HG03103 (cell line): ENCODE measurements at regions not wholly inside any gene's neighbourhood (a gene's known extent, or its start where the extent isn't known, plus 50 kb on each side); places are given as distances from the start of the nearest gene placed in this dataset.

Experiments
- ATAC-seq: cut with Tn5 transposase; IDR thresholded peaks from one replicate; pipeline ENCODE4 v1.9.1; 2021; ENCODE audit warnings: low read depth; ENCODE audit not compliant: unreplicated experiment

DNA sequence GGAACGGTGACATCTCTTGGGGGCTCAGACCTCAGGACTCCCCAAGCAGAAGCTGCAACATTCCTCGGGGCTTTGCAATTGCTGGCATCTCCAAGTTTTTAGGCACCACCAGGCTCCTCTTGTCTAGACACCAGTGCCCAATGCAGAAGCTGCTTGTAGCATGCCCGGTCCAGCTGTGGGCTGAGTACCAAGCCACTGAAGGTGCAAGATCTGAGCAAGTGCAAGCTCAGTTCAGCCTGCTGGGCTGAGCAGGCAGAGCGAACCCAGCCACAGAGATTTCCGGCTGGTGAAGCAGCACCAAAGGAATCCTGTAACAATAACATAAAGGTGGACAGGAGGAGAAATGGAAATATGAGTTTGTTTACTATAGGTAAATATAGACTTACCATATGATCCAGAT, 995.4 kb upstream of the B3GALT2 start:
- ATAC-seq = no peak

DNA sequence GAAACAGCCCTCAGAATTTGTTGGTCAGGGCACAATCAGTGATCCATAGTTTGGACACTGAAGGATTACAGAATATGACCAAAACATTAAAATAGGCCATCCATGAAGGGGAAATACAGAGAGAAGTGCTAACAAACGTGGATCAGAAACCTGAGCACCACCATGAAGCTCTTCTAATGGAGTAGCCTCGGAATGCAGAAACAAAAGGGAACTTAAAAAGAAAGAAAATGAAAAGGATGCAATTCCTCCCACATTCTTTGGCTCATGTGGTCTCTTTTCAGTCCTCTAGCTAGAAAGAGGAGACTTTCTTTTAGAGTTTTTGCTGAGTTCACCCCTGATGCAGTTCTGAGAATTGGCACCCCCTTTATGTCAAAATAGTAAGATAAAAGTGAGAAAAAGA, 989.8 kb upstream of the B3GALT2 start:
- ATAC-seq = no peak

GRCh38 chr1:194175251-194175650, 988.8 kb upstream of the B3GALT2 start:
- no peak for ATAC-seq

DNA sequence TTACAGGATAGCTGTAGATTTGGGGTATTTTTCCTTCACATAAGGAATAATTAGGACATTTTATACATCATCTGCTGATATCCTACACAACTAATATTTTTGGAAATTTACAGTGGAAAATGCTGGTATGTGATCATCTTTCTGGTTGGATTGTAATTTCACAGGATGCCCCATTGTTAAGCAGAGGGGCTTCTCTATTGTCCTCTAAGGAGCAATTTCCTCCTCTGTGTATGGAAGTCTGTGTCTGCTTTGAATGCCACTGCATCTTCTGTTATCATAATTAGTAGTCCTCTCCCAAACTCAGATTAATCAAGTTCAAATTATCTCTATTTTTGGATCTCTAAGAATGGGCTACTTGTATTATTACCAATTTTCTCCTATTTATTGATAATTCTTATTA, 988.1 kb upstream of the B3GALT2 start:
- ATAC-seq = no peak

GRCh38 chr1:194171596-194171995, 985.2 kb upstream of the B3GALT2 start:
- no peak for ATAC-seq

DNA sequence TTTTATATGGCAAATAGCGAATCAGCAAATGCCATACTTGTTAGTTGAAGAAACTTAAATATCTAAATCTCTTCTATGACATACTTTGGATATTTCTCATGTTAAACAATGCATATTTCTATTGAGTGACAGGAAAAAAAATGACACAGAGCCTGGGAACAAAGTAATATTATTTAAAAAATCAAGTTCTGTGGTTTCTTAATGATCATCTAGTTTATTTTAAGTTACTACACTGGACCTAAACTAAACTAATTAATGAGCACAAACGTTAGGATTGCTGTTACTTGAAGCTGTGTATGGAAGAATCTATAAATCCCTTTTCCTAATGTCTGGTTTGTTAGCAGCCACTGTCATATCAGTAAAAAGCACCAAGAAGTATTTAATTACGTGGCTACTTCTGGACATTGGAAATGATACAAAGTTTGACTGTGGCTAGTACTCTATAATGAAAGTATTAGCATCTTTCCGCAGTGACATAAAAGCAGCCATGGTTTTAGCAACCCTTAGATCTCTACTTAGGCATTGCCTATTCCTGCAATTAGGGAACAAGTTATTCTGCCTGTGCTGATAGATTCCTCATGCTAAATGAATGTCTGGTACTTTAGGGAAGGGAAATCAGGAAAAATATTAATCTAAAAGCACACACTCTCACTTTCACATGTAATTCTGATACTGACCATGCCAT, 981.7 kb upstream of the B3GALT2 start:
- no peak for ATAC-seq

- ATAC-seq = no peak
Observed at GRCh38 chr1:194164755-194165154, 978.3 kb upstream of the B3GALT2 start.

- ATAC-seq = no peak
Observed at GRCh38 chr1:194161591-194161990, 975.2 kb upstream of the B3GALT2 start.

DNA sequence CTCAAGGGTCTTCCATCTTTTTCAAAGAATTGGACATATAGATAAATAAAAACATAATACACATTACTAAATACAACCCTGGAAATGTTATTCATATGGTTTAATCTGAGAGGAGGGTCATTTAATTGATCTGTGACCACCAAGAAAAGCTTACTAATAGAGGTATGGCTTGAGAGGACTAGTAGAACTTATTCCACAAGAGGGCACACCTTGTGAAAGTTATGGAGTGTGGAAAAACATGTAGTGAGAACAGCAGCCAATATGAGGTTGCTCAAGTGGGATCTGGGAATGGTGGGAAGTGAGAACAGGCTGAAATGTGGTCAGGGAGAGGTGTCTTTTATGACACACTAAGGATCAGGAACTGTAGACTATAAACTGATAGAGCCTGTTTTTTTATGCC, 973.5 kb upstream of the B3GALT2 start:
- ATAC-seq = no peak

GRCh38 chr1:194155962-194156361, 969.5 kb upstream of the B3GALT2 start:
- ATAC-seq = no peak

DNA sequence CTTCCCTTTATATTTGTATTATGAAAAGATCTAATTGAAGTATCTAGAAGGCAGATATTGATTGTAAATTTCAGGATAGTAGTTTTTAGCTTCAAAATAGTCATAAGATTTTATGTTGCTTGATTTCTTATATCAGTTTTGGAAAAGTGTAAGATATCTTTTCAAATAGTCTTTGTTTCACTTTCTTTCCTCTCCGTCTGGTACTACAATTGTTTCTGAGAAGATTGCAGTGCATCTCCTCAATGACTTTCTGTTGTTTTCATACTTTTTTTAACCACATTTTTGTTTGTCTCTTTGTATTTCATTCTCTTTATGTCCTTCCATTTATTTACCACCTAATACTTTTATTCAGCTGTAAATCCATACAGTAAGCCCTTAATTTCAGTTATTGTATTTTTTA, 964.6 kb upstream of the B3GALT2 start:
- ATAC-seq = no peak

- no peak for ATAC-seq
Observed at GRCh38 chr1:194150242-194150641, 963.8 kb upstream of the B3GALT2 start.

DNA sequence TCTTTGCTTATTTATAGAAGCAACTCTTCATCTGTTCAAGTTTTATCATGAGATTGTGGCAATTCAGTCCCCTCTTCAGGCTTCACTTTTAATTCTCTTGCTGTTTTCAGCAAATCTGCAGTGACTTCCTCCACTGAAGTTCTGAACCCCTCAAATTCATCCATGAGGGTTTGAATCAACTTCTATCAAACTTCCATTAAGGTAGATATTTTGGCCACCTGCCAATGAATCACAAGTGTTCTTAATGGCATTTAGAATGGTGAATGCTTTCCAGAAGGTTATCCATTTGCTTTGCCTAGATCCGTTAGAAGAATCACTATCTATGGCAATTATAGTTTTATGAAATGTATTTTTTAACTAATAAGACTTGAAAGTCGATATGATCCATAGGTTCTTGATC, 946.7 kb upstream of the B3GALT2 start:
- ATAC-seq = no peak

GRCh38 chr1:194118086-194118485, 931.7 kb upstream of the B3GALT2 start:
- ATAC-seq = no peak

DNA sequence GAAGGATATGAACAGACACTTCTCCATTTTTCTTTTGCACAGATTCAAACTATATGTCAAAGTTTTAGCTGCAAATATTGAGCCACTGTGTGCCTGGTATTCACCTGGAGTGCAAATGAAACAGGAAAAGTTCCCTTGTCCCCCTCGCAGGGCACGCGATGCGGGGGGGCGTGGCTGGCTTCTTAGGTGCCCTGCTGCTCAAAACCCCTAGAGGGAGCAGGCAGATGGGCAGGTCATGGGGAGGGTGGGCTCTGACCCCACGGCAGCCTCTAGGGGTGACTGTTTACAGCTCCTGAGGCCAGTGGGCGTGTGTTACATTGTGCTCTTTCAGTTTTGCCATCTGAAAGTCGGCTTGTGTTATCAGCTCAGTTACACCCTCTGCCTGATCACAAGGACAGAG, 931.2 kb upstream of the B3GALT2 start:
- no peak for ATAC-seq

GRCh38 chr1:194114288-194114687, 927.9 kb upstream of the B3GALT2 start:
- ATAC-seq = no peak

DNA sequence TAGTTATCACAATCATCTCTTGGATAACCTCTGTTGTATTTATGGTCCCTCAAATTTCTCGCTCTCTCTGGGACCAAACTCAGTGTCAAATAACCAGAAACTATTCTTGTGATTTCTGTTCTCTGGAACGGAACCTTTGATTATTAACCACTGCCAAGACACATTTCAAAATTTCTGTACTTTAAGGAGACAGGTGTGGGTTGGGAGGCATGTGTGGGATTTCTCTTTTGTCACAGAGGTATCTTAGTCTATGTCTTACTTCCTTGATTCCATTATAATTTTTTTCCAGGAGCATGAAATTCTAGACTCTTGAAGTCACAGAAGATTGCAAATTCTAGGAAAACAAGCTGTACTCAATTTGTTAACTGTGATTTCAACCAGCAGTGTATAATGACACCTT, 919.0 kb upstream of the B3GALT2 start:
- no peak for ATAC-seq

GRCh38 chr1:194104247-194104844, 917.9 kb upstream of the B3GALT2 start:
- no peak for ATAC-seq

DNA sequence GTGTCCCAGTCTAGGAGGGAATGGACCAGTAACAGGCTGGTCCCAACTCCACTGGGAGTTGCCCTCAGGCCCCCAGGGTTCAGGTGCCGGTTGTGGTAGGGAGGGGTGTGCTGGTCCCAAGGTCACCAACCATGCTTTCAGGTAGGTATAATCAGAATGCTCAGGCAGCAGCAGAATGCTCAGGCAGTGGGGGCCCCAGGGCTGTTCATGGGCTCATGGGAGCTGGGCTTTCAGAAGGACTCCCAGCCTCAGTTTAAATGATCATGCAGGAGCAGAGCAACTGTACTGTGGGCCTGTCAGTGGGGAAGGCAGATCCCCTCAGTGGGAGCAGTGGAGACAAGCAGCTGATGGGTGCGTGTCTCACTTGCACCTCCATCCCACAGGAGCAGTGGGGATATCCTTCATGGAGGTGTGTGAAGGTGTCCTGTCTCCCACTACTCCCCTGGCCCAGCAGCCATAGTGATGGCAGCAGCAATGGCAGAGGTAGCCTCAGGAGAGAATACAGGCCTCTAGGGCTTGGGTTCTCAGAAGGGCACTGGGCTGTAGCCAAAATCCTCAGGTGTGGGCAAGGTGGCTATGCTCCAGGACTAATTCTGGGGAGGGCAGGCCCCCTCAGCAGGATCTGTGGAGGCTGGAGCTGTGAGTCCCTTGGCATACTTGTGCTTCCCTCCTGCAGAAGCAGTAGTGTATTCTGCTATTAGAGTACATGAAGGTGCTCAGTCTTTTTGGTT, 917.3 kb upstream of the B3GALT2 start:
- no peak for ATAC-seq

DNA sequence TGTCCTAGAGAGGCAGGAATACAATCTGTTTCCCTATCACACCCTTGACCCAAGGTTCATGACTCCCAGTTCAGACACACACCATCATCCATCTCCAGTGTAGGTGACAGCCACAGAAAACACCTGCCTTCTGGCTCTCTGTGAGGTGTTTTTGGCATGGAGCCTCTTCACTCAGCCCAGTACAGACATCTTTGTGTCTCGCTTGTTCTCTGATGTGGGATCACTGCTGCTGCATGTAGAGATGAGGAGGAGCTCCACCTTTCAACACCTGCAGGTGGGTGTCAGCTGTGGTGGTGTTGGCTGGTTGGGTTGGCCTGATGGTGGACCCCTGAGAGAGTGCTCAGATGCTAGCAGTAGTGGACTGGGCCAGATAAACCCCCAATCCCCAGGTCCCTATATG, 916.7 kb upstream of the B3GALT2 start:
- ATAC-seq = no peak

DNA sequence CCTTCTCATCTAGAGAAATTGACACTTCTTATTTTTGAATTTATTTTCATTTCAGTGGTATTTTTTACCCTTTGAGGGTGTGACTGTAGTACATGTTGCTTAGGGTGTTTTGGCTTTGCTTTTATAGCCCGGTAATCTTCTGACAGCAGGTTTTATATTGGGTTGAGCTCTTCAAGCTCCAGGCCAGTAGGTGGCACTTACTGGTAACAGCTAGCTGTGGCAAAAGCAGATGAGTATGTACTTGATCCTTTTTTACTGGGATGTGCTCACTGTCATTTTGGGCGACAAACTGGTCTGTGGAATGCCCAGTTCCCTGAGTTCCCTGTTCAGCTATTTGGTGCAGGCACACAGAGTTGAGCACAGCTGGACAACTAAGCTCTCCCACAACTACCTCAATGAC, 916.2 kb upstream of the B3GALT2 start:
- no peak for ATAC-seq

- ATAC-seq = no peak
Observed at GRCh38 chr1:194084755-194085154, 898.3 kb upstream of the B3GALT2 start.
